GM21390 (cell line): ENCODE measurements at regions not wholly inside any gene's neighbourhood (a gene's known extent, or its start where the extent isn't known, plus 50 kb on each side); places are given as distances from the start of the nearest gene placed in this dataset.
"Not testable (repeated sequence)": the region's sequence is repeated elsewhere in the genome, so short reads cannot be mapped to it uniquely, and the experiment has no call there.

Source experiments
- ATAC-seq: cut with Tn5 transposase; IDR thresholded peaks from one replicate; pipeline ENCODE4 v1.9.1; 2021; ENCODE audit not compliant: unreplicated experiment

DNA sequence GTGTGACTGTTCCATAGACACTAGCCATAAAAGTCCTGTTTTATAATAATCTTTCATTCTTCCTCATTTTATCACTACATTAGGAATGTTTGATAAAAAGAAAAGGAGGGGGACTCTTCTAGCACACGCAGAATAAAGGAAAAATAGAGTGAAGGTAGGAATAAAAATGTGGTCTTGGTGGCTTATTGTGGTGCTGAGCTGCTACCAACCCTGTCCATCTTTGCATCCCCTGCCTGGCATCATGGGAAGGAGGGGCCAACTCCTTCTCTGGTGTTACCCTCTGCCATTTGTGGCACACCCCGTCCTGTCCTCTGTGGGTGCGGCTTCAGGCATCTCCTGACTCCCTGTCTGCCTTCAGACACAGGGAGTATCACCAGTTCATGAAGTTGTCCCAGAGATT lies 104.9 kb upstream of the ZNF536 start:
- no peak for ATAC-seq

DNA sequence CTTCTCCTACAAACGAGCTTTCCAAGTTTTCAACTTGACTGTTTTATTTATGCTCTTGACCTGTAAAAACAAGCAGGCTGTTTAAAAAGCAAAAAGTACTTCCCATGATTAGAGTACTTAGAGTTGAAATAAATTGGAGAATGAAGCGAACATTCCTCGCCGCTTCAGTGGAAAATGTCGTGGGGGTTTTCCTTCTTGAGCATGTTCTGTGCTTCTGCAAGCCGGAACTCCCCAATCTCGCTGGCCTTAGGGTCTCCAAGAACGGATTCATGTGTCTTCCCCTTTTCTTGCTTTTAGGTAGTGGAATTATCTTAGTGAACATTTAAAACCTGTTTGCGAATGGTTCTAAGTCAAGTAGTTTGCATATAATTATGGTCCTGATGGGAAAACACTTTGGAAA lies 103.6 kb upstream of the ZNF536 start:
- no peak for ATAC-seq

DNA sequence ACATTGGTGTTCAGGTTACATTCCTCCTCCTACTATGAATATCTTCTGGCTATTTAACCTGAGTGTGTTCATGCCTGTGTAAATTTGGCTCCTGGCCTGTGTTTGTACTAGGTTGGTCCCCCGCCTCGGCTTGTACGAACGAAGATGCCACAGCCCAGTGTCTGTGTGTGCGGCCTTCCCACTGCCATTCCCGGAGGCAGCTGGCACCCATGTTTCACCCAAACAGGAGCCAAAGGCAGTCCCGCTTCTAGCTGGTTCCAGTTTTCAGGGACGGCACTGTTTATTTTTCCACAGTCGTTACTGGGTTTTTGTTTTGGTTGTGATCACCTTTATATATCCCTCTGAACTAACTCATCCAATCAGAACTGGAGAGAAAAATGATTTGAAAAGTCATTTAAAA lies 102.5 kb upstream of the ZNF536 start:
- ATAC-seq, result no peak

DNA sequence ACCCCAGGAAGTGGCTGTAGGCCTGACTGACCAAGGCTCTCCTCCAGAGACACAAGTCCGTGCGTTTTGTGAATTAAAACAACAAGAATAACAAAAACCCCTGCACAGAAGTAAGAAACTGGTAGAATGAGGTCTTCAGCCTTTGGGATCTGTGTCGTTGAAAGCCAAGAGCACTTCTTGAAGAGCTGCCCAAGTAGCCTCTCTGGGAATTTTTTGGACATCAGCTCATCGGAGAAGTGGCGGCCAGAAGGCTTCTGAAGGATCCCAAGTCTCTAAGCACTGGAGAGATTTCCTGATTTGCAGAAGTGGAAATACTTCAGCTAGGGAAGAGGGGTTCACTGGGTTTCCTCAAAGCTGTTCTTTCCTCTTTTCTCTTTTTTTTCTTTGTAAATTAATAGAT lies 100.4 kb upstream of the ZNF536 start:
- no peak for ATAC-seq

DNA sequence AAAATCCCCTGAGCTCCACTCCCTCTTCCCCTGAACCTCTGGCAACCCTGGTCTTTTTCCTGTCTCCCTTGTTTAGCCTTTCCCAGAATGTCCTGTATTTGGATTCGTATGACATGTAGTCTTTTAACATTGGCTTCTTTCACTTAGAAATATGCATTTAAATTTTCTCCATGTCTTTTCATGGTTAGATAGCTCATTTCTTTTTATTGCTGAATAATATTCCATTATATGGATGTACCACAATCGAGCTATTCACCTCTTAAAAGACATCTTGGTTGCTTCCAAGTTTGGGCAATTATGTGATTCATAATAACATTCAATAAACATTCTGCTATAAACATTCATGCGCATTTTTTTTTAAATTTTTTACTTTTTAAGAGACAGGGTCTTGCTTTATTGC lies 99.6 kb upstream of the ZNF536 start:
- no peak for ATAC-seq

DNA sequence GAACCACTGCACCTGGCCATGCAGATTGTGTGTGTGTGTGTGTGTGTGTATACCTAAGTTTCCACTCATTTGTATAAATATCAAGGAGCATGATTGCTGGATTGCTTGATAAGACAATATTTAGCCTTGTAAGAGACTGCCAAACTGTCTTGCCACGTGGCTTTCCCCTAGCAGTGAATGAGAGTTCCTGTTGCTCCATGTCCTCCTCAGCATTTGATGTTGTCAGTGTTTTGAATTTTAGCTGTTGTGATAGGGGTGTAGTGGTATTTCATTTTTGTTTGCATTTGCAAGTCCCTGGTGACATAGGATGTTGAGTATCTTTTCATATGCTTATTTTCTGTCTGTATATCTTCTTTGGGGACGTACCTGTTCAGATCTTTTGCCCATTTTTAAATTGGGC lies 99.0 kb upstream of the ZNF536 start:
- ATAC-seq, result no peak

DNA sequence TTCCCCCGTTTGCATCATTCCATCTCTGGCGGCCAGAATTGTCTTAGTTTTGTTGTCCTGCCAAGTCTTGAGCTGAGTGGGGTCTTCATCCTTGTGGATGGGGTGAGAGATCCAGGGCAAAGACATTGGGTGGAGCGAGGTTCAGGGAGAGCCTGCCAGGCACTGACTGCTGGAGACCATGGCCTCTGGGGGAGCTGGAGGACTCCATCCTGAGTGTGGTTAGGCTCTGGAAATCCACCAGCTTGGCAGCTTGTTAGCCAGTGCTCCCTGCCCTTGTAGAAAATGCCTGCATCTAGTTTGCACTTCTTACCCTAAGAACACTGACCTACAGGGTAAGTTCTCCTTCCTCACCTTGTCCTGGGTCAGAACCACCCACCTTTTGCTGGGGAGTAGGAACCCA lies 97.2 kb upstream of the ZNF536 start:
- no peak for ATAC-seq

DNA sequence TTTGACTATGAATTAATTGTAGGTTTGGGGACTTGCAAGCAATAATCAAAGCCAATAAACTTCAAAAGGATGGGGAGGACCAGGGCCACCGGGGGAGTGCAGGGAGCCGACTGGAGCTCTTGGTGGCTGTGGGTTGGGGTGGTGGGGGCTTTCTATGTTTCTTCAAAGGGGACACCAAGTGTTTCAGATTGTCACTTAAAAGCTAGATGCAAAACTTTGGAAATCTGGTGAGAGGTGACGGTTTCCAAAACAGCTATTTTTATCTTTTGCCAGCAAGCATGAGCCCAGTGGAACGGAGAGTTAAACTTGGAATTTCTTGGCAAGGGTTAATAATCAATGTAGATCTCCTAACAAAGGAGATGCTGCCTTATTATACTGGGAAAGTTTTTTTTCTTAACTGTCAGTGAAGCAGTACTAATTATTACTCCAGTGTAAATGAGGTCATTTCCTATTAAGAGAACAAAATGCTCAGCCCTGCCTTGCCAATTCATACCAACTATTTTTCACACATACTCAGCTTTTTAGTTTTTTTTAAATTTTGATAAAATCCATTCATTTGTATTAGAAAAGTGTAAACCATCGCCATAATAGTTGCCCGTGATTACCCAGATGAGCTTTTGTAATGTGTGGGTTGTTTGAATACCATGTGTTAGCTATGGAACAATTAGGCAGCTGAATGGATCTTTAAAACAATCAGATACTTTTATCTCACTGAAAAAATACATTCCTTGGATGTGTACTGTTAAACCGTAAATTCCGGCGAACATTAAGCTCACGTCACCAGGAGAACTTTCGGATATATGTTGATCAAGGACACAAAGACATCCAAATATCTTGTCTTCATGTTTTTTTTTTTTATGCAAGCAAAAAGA lies 95.9 kb upstream of the ZNF536 start:
- ATAC-seq, result no peak

DNA sequence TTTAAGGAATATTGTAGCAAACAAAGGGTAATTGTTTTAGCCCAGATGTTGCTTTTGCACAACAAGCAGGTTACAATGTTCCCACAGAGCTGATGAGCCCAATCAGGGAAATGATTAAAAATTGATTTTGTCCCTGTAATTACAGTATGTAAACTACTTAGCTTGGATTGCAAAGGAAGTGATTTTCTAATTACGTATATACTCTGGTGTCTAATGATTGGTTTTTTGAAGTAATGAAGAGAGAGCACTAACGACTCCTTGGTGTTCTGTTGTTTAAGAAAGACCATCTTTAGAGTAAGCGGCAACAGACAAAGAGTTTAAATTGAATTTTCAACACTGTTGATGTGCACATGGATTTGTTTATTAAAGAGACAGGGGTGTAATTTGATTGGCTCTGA lies 95.3 kb upstream of the ZNF536 start:
- no peak for ATAC-seq

DNA sequence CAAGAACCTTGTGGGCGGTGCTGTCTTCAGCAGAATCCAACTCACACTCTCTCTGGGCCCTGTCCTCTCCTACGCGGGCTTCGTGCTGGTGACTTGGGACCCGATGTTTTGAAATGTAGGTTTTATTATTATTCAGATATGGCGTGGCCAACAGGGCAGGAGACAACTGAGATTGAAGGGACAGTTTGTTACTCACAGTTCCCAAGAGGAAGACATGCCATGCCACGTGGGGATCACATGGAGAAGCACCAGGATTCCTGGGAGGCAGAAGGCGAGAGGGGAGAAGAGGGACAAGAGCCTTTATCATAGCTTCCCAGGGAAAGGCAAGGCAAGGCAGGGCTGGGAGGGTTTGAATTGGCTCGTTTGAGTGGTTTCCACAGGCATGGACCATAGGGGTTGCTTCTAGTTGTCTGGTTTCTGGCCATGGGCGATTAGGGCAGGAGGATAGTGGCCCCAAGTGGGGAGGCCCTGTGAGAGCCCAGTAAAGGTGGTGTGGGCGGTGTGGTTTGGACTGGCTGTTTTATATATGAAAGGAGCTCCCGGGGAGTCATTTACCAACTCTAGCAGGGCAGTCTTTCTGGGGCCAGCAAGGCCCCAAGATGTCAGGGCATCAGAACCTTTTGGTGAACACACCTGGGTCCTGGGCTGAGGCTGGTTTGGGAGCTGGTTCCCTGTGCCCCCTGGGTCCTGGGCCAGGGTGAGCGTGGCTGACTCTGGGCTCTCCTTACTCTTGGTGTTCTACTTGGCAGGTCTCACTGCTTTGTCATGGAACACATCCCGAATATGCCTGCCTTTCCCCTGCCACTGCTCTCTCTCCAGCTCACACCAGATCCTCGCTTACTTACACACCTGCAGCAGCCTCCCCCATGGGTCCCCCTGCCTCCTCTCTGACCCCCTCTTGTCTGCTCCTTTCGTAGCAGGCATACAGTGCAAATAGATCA lies 94.0 kb upstream of the ZNF536 start:
- ATAC-seq, result no peak

DNA sequence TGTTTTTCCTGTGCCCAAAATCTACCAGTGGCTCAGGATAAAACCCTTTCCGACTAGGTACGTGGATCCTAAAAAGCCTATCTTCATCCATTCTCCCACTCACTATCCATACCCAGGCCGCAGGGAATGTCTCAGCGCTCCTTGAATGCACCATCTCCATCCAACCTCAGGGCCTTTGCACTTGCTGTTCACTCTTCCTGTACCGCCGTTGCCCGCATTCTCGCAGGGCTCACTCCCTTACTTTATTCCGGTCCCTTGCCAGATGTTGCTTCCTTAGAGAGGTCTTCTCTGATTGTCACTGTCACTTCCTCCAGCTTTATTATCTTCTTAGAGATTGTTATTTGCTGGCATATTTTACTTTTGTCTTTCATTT lies 93.3 kb upstream of the ZNF536 start:
- ATAC-seq, result no peak

DNA sequence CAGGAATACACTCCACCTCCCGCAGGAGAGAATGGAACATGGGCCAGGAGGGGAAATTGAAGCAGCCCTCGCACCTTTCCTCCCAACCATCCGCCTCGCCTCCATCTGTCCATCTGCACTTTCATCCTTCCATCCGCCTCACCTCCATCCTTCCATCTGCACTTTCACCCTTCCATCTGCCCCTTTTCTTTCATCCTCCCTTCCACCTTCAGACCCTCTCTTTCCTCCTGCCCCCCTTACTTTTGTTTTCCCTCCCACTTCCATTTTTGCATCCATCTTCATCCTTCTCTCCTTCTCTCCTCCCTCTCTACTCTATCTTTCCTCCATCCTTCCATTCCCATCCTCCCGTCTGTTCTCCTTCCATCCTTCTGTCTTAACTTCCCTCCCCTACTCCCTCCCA lies 92.2 kb upstream of the ZNF536 start:
- ATAC-seq, result no peak

DNA sequence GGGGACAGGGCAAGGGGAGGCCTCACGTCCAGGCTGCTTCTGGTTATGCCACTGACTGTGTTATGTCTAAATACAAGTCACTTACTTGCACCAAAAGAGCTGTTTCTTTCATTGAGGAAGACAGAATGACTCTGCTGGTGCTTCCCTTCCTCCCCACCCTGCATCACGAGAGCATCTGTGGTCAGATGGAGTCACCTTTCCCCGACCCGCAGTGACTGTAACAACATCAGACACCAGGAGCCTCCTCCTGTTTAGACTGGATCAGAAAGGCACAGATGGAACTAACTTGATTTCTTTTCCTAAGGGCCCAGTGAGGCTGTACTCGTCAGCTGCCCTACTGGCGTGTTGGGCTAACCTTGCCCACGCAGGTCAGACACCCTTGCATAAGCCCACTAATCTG lies 90.3 kb upstream of the ZNF536 start:
- no peak for ATAC-seq

DNA sequence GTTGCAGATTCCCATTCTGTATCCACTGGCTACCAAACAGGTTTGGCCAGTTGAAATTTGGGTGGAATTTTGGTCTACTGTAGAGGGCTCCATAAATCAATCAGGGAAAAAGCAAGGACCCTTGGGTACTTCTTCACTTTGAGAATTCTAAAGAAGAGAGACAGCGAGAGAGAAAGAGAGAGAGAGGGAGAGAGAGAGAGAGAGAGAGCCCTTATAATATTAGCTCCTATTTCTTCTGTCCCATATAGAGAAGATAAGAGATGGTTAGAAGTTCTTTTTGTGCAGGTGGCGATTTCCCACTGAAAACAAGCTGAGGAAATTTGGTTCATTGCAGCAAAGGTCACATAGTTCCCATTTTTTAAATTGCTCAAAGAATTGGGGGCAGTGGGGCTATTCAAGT lies 88.6 kb upstream of the ZNF536 start:
- ATAC-seq, result no peak

DNA sequence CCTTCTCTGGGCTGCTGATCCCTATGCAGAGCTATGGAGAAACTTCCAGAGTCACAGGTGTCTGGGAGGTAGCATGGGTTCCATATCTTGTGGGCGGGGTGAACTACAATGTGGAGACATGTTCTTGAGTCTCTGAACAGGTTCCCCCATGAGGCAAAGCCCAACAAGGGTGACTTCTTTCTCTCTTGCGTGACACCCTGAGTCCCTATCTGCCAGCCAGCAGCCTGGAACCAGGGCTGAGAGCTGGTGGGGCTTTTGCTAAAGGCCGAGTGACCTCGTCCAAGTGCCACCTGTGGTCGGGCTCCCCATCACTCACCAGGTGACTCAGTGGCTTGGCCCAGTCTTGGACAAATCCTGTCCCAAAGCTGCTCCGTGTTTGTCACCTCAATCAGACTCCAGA lies 88.0 kb upstream of the ZNF536 start:
- no peak for ATAC-seq

DNA sequence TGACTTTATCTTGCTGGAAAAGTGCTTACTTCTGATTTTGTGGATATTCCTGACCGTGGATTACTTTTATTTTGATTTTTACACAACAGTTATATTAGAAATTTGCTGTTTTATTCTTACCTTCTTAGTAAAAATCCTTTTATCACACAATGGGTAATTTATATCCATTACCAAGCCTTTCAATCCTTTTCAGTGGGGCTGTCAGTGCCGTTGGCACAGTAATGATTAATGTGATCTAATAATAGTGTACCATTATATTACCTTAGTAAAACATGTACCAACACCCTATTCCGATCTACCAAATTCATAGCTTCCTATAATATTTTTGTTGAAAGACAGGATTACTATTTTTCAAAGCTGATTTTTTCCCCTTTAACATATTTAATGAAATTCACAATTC lies 87.3 kb upstream of the ZNF536 start:
- ATAC-seq, result no peak

DNA sequence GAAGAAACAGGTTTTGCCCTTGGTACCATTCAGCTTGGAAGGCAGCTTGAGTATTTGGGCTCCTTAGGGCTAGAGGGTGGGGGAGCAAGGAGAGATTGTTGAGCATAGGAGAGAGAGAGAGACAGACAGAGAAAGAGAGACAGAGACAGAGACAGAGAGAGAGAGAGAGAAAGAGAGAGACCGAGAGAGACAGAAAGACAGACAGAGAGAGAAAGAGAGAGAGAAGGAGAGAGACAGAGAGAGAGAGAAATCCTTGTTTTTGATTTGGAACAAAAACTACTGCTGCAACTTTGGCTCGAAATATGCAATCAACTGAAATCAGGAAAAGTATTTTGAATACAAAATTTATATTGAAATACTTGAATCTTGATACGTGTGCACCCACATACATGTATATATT lies 85.8 kb upstream of the ZNF536 start:
- no peak for ATAC-seq

DNA sequence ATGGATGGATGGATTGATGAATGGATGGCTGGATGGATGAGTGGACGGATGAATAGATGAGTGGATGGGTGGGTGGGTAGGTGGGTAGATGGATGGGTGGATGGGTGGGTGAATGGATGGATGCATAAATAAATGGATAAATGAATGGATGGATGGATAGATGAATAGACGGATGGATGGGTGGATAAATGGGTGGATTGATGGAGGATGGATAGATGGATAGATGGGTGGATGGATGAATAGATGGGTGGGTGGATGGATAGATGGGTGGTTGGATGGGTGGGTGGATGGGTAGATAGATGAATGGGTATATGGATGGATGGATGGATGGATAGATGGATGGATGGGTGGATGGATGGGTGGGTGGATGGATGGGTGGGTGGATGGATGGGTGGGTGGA lies 84.9 kb upstream of the ZNF536 start:
- ATAC-seq, result no peak

DNA sequence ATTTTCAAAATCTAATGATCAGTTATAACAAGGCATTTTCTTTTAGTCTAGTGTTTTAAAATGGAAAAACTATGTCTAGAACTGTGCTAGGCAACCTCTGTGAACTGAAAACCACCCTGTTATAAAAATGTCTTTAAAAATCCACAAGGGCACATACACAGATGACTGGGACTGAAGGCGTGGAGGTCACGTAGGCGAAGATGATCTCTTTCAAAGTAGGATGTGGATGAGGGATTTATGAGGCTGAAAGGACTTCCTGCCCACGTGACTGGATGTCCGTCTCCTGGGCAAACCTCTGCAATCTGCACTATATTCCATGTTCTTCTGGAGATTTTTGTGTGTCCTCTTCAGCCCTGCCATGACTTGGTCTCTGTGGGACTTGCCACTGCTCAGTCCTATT lies 84.2 kb upstream of the ZNF536 start:
- ATAC-seq, result no peak

DNA sequence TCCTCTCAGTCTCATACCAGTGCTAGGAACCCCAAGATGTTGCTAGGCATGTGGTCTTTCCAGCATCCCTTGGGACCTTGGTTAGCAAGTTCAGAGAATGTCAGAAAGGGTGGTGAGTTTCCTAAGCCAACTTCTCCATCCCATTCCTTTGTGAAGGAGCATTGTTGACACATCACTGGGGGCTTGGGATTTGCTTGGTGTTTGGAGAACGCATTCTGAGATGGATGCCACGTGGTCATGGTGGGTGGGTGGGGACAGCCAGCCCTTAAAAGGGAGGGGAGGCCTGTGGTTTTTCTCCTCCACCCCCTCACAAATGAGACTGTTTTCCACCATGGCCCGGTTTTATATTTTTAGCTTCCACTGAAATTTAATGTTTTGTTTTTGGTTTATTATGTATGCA lies 83.3 kb upstream of the ZNF536 start:
- ATAC-seq, result no peak

DNA sequence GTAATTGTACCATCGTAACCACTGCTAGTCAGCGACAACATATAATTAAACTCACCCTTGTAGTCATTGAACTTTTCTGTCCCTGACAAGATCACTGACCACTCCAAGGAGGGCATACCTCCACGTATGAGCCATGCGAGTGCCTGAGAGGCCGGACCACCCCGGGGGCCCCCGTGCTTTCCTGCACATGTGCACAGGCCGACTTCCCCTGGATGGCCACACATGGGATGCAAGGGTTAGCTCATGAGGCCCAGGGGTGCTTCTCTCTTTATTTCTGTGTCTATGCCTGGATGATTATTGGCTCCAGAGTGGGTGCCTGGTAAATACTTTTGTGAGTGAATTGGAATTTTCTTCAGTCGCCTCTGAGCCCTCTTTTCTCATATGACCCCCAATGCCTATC lies 82.8 kb upstream of the ZNF536 start:
- no peak for ATAC-seq

DNA sequence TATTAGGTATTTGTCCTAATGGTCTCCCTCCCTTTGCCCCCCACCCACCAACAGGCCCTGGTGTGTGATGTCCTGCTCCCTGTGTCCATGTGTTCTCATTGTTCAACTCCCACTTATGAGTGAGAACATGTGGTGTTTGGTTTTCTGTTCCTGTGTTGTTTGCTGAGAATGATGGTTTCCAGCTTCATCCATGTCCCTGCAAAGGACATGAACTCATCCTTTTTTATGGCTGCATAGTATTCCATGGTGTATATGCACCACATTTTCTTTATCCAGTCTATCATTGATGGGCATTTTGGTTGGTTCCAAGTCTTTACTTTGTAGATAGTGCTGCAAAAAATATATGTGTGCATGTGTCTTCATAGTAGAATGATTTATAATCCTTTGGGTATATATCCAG lies 81.4 kb upstream of the ZNF536 start:
- not testable (repeated sequence) for ATAC-seq
